Stomach (tissue), 4 donors: ENCODE measurements at regions not wholly inside any gene's neighbourhood (a gene's known extent, or its start where the extent isn't known, plus 50 kb on each side); places are given as distances from the start of the nearest gene placed in this dataset.

Experiments used
- POLR2A ChIP-seq, 4 donors: fragments of 450-650 bp; IDR thresholded peaks; one replicate each; pipeline ENCODE4 v1.6.1; 2016; ENCODE audit warnings: antibody characterized with exemption in 4 of 4, control low read depth in 2 of 4, mild to moderate bottlenecking in 1 of 4, moderate library complexity in 1 of 4
- TF ChIP-seq, protein P1 (sequence below), 7 experiments: fragments of 450-650 bp in 4 of 7; fragments of 200-600 bp in 3 of 7; sonication (generic) in 3 of 7; IDR thresholded peaks; one replicate each; pipeline ENCODE4 v1.5.1; 2016 to 2019; ENCODE audit warnings: antibody characterized with exemption in 7 of 7, control low read depth in 2 of 7, mild to moderate bottlenecking in 1 of 7

DNA sequence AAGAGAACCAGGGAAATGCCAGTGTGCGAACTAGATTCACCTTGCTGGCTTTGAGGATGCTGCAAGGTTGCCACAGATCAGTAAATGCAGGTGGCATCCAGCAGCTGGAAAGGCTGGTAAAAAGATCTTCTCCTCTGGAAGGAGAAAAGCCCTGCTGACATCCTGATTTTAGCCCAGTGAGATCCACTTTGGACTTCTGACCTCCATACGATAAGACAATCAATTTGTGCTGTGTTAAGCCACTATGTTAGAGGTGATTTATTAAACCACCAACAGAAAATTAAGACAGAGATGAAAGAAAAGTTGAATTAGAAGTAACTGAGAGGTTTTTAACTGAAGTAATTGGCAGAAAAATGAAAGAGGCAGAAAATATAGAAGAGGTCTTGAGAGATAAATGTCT lies 283.8 kb upstream of the CDH12 start:
- TF ChIP-seq, protein P1, sequence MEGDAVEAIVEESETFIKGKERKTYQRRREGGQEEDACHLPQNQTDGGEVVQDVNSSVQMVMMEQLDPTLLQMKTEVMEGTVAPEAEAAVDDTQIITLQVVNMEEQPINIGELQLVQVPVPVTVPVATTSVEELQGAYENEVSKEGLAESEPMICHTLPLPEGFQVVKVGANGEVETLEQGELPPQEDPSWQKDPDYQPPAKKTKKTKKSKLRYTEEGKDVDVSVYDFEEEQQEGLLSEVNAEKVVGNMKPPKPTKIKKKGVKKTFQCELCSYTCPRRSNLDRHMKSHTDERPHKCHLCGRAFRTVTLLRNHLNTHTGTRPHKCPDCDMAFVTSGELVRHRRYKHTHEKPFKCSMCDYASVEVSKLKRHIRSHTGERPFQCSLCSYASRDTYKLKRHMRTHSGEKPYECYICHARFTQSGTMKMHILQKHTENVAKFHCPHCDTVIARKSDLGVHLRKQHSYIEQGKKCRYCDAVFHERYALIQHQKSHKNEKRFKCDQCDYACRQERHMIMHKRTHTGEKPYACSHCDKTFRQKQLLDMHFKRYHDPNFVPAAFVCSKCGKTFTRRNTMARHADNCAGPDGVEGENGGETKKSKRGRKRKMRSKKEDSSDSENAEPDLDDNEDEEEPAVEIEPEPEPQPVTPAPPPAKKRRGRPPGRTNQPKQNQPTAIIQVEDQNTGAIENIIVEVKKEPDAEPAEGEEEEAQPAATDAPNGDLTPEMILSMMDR (IDR thresholded peaks at IDR 0.05), result no peak
- TF ChIP-seq POLR2A (IDR thresholded peaks at IDR 0.05), result no peak
